Fibroblast of skin of right quadriceps (primary cell): ENCODE measurements at regions not wholly inside any gene's neighbourhood (a gene's known extent, or its start where the extent isn't known, plus 50 kb on each side); places are given as distances from the start of the nearest gene placed in this dataset.

Experiments used
- DNase-seq: peaks from one replicate; pipeline ENCODE4 v3.0.0-alpha.2; 2013

- no peak for DNase-seq
These were observed 120.1 kb downstream of the LRRC70 start for GRCh38 chr5:62698756-62699155.

DNA sequence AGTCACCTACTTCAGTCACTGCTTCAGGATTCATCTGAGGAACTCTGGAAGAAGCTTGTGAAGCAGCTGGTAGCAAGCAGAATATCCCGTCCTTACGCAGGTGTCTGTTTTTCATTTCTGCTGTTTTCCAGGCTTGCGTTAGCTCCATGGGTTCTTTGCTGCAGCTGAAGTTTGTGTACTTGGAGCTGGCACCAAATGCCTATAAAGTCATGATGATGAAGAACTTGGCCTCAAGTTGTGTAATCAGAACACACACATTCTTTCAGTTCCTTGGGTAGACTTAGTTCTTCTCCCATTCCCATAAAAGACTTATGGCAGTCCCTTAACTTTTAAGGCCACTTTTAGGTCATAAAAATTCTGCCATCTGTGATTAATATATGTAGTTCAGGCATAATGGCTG, 116.7 kb downstream of the LRRC70 start:
- no peak for DNase-seq

GRCh38 chr5:62692946-62693713, 114.5 kb downstream of the LRRC70 start:
- no peak for DNase-seq

DNA sequence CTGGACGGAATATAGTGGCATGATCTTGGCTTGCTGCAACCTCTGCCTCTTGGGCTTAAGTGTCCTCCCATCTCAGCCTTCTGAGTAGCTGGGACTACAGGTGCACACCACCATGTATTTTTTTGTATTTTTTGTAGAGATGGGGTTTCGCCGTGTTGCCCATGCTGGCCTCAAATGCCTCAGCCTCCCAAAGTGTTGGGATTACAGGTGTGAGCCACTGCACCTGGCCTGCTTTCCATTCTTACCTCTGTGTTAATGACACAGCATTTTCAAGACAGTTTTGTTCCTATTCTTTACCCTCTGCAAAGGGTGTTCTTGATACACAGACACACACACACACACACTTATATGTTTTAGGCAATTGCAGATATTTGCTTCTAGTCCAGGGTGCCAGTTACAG, 113.3 kb downstream of the LRRC70 start:
- no peak for DNase-seq

DNA sequence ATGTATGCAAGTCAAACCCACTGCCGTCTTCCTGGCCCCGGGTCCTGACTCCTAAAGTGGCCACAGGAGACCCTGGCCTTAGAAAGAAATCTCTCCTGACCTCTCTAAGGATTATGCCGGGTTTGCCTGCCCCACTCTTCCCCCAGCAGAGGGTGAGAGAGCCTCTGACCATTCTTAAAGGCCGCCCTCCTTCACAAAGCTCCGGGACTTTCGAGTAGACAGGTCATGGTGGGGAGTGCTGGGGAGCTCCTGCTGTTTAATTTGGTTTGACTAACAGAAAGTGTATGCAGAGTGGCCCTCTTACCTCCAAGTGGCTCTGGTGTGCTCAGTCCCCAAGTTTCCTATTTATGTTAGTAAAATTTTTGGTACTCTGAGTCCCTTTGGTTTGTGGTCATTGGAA, 111.8 kb downstream of the LRRC70 start:
- no peak for DNase-seq

- DNase-seq = no peak
These were observed 111.2 kb downstream of the LRRC70 start for GRCh38 chr5:62689599-62690368.

DNA sequence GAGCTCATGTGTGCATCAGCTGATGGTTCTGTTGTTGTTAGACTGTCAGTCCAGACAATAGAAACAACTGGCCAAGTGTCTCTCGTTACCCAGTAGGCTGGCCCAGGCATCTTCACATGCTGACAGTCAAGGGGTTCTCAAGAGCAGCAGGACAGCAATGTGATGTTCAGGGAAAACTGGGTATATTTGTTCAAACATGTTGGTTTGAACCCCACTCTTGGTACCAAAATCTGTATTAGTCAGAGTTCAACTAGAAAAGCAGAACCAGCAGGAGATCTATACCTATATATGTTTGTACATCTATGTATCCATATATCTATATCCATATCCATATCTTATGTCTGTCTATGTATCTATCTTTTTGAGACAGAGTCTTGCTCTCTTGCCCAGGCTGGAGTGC, 108.1 kb downstream of the LRRC70 start:
- DNase-seq = no peak

GRCh38 chr5:62685221-62685620, 106.6 kb downstream of the LRRC70 start:
- no peak for DNase-seq

- DNase-seq = no peak
These were observed 105.7 kb downstream of the LRRC70 start for GRCh38 chr5:62684310-62684709.

- no peak for DNase-seq
These were observed 103.4 kb downstream of the LRRC70 start for GRCh38 chr5:62682059-62682458.

DNA sequence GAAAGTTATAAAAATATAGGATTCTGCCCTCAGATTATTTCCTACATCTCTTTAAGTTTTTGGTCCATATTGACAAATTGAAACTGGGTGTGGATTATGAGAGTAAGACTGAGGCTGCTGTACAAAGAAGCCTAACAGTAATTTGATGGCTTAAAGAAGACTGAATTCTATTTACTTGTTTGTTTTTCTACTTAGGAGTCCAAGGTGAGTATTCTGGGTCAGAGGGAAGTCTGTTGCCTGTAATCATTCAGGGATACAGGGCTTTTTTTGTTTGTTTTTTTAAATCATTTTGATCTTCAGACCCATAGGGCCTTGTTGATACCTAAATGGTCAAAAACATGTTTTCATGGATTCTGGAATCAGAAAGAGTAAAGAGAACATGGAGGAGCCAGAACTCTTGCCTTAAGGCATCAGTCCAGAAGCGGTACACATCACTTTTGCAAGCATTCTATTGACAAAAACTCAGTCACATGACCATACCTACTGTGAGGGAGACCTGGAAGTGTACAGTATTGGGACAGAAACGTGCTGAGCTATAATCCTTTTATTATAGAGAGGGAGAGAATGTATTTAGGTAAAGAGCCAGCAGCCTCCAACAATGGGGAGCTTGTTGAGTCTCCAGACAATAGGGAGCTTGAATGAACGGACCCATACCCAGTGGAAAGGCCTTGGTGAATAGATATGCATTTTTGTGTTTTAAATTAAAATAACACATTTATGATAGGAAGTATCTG, 102.7 kb downstream of the LRRC70 start:
- no peak for DNase-seq

DNA sequence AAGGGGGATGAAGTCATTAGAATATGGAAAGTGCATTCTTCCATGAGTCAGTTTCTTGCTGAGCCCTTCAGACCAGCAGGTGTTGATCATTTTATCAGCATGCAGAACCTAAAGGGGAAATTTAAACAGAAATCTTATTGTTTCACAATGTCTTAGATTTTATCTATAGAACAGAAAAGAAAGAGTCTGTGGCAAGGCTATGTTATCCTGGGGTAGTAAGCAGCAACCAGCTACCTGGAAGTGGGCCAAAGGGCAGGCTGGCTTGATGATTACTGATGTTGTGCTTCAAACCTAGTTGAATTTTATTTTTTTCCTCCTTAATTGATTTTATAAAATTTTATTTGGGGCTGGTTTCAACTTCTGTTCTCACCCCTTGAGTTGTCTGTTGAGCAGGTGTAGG, 101.5 kb downstream of the LRRC70 start:
- no peak for DNase-seq
